ENCODE measurements at regions not wholly inside any gene's neighbourhood (a gene's known extent, or its start where the extent isn't known, plus 50 kb on each side); places are given as distances from the start of the nearest gene placed in this dataset.

DNA sequence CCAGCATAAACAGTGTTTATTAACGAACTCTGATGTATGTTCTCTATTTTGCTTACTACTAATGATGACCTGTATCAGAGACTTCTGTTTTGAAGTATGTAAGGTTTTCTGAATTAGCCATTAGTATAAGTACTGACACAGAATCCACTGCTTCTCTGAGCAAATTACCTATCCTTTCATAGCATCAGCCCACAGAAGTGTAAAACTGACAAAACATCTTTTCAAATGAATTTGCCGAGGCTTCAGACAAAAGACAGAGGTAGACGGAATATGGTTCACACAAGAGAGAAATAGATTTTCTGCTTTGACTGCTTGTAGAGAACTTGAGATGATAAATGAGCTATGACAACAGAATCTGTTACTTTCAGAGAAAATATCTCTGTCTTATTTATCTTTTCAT lies 1051.6 kb downstream of the AMY1C start:
- in situ Hi-C loops (cut with MboI; ENCODE audit: low sequenced_read_pairs, unreplicated experiment) = no loop called here
- TF ChIP-seq, protein P1, sequence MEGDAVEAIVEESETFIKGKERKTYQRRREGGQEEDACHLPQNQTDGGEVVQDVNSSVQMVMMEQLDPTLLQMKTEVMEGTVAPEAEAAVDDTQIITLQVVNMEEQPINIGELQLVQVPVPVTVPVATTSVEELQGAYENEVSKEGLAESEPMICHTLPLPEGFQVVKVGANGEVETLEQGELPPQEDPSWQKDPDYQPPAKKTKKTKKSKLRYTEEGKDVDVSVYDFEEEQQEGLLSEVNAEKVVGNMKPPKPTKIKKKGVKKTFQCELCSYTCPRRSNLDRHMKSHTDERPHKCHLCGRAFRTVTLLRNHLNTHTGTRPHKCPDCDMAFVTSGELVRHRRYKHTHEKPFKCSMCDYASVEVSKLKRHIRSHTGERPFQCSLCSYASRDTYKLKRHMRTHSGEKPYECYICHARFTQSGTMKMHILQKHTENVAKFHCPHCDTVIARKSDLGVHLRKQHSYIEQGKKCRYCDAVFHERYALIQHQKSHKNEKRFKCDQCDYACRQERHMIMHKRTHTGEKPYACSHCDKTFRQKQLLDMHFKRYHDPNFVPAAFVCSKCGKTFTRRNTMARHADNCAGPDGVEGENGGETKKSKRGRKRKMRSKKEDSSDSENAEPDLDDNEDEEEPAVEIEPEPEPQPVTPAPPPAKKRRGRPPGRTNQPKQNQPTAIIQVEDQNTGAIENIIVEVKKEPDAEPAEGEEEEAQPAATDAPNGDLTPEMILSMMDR (IDR thresholded peaks at IDR 0.05; ENCODE audit: borderline replicate concordance, control extremely low read depth, extremely low read depth, insufficient read depth, missing control alignments) = no peak
- no peak for DNase-seq (ENCODE audit: low spot score)

DNA sequence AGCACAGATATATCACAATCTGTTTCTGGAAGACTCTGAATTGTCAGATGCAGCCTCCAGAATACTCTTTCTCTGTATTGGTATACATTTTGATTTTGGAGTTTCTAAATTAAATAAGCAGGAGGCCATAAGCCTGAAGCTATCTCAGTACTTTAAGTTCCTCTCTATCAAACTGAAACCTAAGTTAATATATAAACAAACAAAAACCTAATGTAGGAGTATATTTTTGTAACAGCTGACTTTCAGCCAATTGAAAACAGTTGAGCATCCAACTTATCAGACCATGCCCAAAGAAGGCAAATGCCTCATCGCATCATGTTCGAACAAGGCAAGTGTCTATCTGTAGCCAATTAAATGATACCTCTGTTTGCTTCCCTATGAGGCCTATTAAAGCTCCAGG lies 1054.4 kb downstream of the AMY1C start:
- TF ChIP-seq, protein P1 (IDR thresholded peaks at IDR 0.05; ENCODE audit: borderline replicate concordance, control extremely low read depth, extremely low read depth, insufficient read depth, missing control alignments) = no peak
- in situ Hi-C loops (cut with MboI; ENCODE audit: low sequenced_read_pairs, unreplicated experiment) = no loop called here
- DNase-seq (ENCODE audit: low spot score) = no peak

DNA sequence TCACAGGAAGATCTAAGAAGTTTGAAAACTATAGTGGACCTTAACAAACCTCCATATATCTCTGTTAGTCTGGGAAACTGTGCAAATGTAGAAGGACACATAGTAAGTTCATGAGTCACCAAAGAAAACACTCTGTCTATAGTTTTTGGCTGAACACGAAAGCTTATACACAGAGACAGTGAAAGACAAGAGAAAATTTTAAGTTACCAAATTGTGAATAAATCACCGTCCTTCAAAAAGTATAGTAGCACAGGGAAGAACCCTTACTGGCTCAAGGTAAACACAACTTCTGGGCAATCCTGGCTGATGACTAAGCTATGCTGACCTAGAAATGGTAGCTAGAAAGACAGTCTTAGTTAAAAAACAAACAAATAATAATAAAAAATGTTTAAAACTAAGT lies 1057.9 kb downstream of the AMY1C start:
- in situ Hi-C loops (cut with MboI; ENCODE audit: low sequenced_read_pairs, unreplicated experiment) = no loop called here

DNA sequence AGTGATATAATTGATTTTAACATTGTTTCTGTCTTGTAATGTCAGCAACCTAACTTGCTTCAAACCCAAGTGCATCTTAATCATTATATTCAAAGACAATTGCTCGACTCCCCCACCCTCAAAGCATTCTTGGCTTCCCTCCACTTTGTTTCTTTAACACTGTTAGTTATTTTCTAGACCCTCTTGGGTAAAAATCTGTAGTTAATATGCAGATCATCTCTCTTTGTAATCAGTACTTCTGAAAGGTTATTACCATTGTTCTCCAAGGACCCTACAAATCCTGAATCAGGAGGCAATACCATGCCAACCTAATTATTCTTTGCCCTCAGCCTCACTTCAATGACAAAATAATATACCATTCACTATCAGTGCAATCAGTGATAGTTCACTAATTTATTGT lies 1075.7 kb downstream of the AMY1C start:
- TF ChIP-seq, protein P1 (IDR thresholded peaks at IDR 0.05; ENCODE audit: borderline replicate concordance, control extremely low read depth, extremely low read depth, insufficient read depth, missing control alignments) = no peak
- no peak for DNase-seq (ENCODE audit: low spot score)
- in situ Hi-C loops (cut with MboI; ENCODE audit: low sequenced_read_pairs, unreplicated experiment) = no loop called here

More for the DNA sequence above, 1057.9 kb downstream of the AMY1C start:
- no peak for DNase-seq (ENCODE audit: low spot score)
- TF ChIP-seq, protein P1 (IDR thresholded peaks at IDR 0.05; ENCODE audit: borderline replicate concordance, control extremely low read depth, extremely low read depth, insufficient read depth, missing control alignments) = no peak

DNA sequence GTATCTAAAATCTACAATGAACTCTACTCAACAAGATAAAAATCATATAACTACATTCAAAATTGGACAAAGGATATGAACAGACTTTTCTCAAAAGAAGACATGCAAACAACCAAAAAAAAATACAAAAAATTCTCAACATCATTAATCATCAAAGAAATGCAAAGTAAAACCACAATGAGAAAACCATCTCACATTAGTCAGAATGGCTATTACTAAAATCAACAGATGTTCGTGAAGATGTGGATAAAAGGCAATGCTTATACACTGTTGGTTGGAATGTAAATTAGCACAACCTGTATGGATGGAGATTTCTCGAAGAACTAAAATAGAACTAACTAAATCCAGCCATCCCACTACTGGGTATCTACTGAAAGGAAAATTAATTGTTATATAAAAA lies 1080.8 kb downstream of the AMY1C start:
- DNase-seq (ENCODE audit: low spot score) = no peak
- TF ChIP-seq, protein P1 (IDR thresholded peaks at IDR 0.05; ENCODE audit: borderline replicate concordance, control extremely low read depth, extremely low read depth, insufficient read depth, missing control alignments) = no peak
- in situ Hi-C loops (cut with MboI; ENCODE audit: low sequenced_read_pairs, unreplicated experiment) = no loop called here

DNA sequence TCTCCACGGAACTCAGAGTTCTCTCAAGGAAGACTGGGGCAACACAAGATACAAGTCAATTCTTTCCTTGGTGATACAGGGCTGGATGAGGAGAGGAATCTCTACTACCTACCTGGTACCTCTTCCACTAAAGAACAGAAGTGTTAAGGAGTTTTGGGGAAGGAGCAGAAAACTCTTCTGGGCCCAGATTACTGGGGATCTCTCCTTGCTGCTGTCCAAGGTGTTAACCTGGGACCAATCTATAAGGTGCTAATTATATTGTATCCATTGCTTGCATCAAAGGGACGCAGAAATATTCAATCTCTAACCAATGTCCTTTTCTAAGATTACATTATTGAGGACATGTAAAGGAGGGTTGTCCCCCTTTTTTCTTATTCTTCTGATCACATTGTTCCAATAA lies 1102.5 kb downstream of the AMY1C start:
- TF ChIP-seq, protein P1 (IDR thresholded peaks at IDR 0.05; ENCODE audit: borderline replicate concordance, control extremely low read depth, extremely low read depth, insufficient read depth, missing control alignments) = no peak
- in situ Hi-C loops (cut with MboI; ENCODE audit: low sequenced_read_pairs, unreplicated experiment) = no loop called here

DNA sequence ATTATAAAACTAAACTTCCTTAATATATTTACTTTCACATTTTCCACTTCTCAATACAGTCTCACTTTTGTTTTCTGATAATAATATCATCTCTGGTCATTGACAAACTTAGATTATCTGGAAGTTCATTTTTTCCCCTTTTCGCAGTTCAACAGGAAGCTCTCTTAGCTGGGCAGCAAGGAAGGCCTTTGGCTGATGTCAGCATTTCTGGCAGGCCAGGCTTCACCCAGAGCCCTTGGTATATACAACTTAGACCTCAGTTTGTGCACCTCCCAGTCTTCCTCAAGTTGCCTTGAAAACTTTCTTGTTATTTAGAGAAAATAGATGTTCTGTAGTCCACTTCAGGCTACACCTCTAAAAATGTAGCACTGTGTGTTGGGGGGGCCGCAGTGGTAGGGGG lies 1103.6 kb downstream of the AMY1C start:
- TF ChIP-seq, protein P1 (IDR thresholded peaks at IDR 0.05; ENCODE audit: borderline replicate concordance, control extremely low read depth, extremely low read depth, insufficient read depth, missing control alignments) = no peak
- no peak for DNase-seq (ENCODE audit: low spot score)
- in situ Hi-C loops (cut with MboI; ENCODE audit: low sequenced_read_pairs, unreplicated experiment) = no loop called here

More for the DNA sequence above, 1102.5 kb downstream of the AMY1C start:
- no peak for DNase-seq (ENCODE audit: low spot score)

All from GM13976 (cell line).